ENCODE measurements at regions not wholly inside any gene's neighbourhood (a gene's known extent, or its start where the extent isn't known, plus 50 kb on each side); places are given as distances from the start of the nearest gene placed in this dataset.

DNA sequence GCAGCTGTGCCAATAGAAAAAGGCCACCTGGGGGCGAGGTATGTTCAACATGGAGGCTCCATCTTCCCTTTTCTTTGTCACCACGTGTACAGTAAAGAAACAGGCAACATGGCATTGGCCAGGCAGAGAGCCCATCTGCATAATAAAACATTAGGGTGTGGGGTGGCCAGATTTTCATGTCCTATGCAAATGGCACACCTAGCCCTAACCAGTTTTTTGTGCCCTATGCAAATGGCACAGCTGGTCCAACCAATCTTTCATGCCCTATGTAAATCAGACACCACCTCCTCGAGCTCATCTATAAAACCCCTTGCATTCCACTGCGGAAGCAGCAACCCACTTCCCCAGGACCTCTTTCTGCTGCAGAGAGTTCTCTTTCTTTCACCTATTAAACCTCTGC is 149.1 kb upstream of the RGS6 start:
- Histone ChIP-seq H3K4me3 (ENCODE audit: insufficient read depth, low read length, poor library complexity, severe bottlenecking) (no peak overlapping the region), H2AFZ (ENCODE audit: low read depth, low read length, severe bottlenecking) (no peak overlapping the region), H3K9me3 (ENCODE audit: insufficient read depth, low read length) (no peaks in the 10 kb centered on the region)

DNA sequence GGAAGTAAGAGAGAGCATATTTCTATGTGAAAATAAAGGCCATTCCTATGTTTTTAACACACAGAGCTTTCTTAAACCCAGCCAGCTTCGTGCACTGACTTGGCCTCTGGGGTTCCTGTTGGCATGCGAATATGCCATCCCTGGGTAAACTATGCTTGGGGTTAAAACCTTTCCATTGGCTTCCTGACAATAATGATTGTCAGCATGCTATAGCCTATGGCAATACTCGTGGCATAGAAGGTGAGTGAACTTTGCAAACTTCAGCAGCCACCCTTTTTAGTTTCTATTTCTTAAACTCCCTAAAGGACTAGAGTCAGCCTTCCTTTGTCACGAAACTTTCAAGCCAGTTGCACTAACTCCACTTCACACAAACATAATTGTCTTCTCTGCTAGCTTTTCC is 148.4 kb upstream of the RGS6 start:
- Histone ChIP-seq H3K27me3 (ENCODE audit: low read length) (no peaks in the 10 kb centered on the region), H3K36me3 (ENCODE audit: low read length) (no peaks in the 10 kb centered on the region), H3K27ac (ENCODE audit: low read depth, low read length) (no peak overlapping the region), H3F3A (ENCODE audit: insufficient read depth) (no peaks in the 10 kb centered on the region), H3K4me2 (ENCODE audit: low read depth, low read length, poor library complexity, severe bottlenecking) (no peak overlapping the region), H3K9me3 (ENCODE audit: insufficient read depth, low read length) (no peaks in the 10 kb centered on the region), H3K4me3 (ENCODE audit: insufficient read depth, low read length, poor library complexity, severe bottlenecking) (no peak overlapping the region), H3K9me2 (replicated peaks; ENCODE audit: insufficient read depth, low read length) (no peaks in the 10 kb centered on the region), H2AFZ (ENCODE audit: low read depth, low read length, severe bottlenecking) (no peak overlapping the region), H3K9ac (ENCODE audit: low read length) (no peak overlapping the region), H4K20me1 (ENCODE audit: low read depth, low read length) (no peaks in the 10 kb centered on the region), H3K79me2 (ENCODE audit: insufficient read depth, low read length) (no peaks in the 10 kb centered on the region)
- no peak for TF ChIP-seq EZH2phosphoT487 (conservative IDR thresholded peaks at IDR 0.05; ENCODE audit: low read length)
- TF ChIP-seq, protein P1, sequence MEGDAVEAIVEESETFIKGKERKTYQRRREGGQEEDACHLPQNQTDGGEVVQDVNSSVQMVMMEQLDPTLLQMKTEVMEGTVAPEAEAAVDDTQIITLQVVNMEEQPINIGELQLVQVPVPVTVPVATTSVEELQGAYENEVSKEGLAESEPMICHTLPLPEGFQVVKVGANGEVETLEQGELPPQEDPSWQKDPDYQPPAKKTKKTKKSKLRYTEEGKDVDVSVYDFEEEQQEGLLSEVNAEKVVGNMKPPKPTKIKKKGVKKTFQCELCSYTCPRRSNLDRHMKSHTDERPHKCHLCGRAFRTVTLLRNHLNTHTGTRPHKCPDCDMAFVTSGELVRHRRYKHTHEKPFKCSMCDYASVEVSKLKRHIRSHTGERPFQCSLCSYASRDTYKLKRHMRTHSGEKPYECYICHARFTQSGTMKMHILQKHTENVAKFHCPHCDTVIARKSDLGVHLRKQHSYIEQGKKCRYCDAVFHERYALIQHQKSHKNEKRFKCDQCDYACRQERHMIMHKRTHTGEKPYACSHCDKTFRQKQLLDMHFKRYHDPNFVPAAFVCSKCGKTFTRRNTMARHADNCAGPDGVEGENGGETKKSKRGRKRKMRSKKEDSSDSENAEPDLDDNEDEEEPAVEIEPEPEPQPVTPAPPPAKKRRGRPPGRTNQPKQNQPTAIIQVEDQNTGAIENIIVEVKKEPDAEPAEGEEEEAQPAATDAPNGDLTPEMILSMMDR (IDR thresholded peaks at IDR 0.05; ENCODE audit: insufficient read depth, low read length, poor library complexity, severe bottlenecking): no peak

More for the DNA sequence above, 149.1 kb upstream of the RGS6 start:
- Histone ChIP-seq H3K4me2 (ENCODE audit: low read depth, low read length, poor library complexity, severe bottlenecking) (no peak overlapping the region), H3K27me3 (ENCODE audit: low read length) (no peaks in the 10 kb centered on the region), H3K27ac (ENCODE audit: low read depth, low read length) (no peak overlapping the region), H3K9me2 (replicated peaks; ENCODE audit: insufficient read depth, low read length) (no peaks in the 10 kb centered on the region), H4K20me1 (ENCODE audit: low read depth, low read length) (no peaks in the 10 kb centered on the region), H3K36me3 (ENCODE audit: low read length) (no peaks in the 10 kb centered on the region), H3K9ac (ENCODE audit: low read length) (no peak overlapping the region), H3K79me2 (ENCODE audit: insufficient read depth, low read length) (no peaks in the 10 kb centered on the region), H3F3A (ENCODE audit: insufficient read depth) (no peaks in the 10 kb centered on the region)
- TF ChIP-seq EZH2phosphoT487 (conservative IDR thresholded peaks at IDR 0.05; ENCODE audit: low read length): no peak
- TF ChIP-seq, protein P1 (IDR thresholded peaks at IDR 0.05; ENCODE audit: insufficient read depth, low read length, poor library complexity, severe bottlenecking): no peak

DNA sequence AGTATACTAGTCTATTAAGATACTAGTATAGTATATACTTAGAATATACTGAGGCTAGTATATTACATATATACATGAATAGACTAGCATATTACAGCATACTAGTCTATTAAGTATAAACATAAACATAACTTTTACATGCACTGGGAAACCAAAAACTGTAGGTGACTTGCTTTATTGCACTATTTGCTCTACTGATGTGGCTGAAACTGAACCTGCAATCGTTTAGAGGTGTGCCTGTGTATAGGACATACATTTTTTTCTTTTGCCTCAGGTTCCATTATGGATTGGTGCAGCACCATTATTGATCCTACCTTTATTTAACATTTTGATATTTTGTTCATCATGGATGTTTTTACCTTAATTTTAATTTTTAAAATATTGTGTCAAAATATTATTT is 143.2 kb upstream of the RGS6 start:
- no peaks in the 10 kb centered on the region for H4K20me1 ChIP-seq (ENCODE audit: low read depth, low read length)
- H3K9me2 ChIP-seq (replicated peaks; ENCODE audit: insufficient read depth, low read length): no peaks in the 10 kb centered on the region
- H3K9me3 ChIP-seq (ENCODE audit: insufficient read depth, low read length): no peaks in the 10 kb centered on the region
- H3F3A ChIP-seq (ENCODE audit: insufficient read depth): no peaks in the 10 kb centered on the region
- TF ChIP-seq, protein P1 (IDR thresholded peaks at IDR 0.05; ENCODE audit: insufficient read depth, low read length, poor library complexity, severe bottlenecking): no peak
- TF ChIP-seq EZH2phosphoT487 (conservative IDR thresholded peaks at IDR 0.05; ENCODE audit: low read length): no peak
- H3K27me3 ChIP-seq (ENCODE audit: low read length): no peaks in the 10 kb centered on the region
- no peak overlapping the region for H2AFZ ChIP-seq (ENCODE audit: low read depth, low read length, severe bottlenecking)
- no peak overlapping the region for H3K27ac ChIP-seq (ENCODE audit: low read depth, low read length)
- H3K9ac ChIP-seq (ENCODE audit: low read length): no peak overlapping the region
- no peak overlapping the region for H3K4me3 ChIP-seq (ENCODE audit: insufficient read depth, low read length, poor library complexity, severe bottlenecking)
- no peaks in the 10 kb centered on the region for H3K36me3 ChIP-seq (ENCODE audit: low read length)
- no peak overlapping the region for H3K4me2 ChIP-seq (ENCODE audit: low read depth, low read length, poor library complexity, severe bottlenecking)
- no peaks in the 10 kb centered on the region for H3K79me2 ChIP-seq (ENCODE audit: insufficient read depth, low read length)

Data from SU-DHL-6 (cell line).